Ovary (tissue), 3 donors: ENCODE measurements at regions not wholly inside any gene's neighbourhood (a gene's known extent, or its start where the extent isn't known, plus 50 kb on each side); places are given as distances from the start of the nearest gene placed in this dataset.

ENCODE experiments used
- POLR2A ChIP-seq: fragments of 450-650 bp; IDR thresholded peaks from one replicate; pipeline ENCODE4 v1.6.1; 2017; ENCODE audit warnings: antibody characterized with exemption, mild to moderate bottlenecking, moderate library complexity
- TF ChIP-seq, protein P1 (sequence below), 3 donors: fragments of 450-650 bp in 2 of 3; fragments of 200-600 bp in 1 of 3; IDR thresholded peaks; one replicate each; pipeline versions ENCODE4 v1.5.1 to v1.8.0; 2016 to 2022; ENCODE audit warnings: antibody characterized with exemption in 3 of 3, mild to moderate bottlenecking in 1 of 3
- donor health status: DM: no; HTN: no; CAD: no.

DNA sequence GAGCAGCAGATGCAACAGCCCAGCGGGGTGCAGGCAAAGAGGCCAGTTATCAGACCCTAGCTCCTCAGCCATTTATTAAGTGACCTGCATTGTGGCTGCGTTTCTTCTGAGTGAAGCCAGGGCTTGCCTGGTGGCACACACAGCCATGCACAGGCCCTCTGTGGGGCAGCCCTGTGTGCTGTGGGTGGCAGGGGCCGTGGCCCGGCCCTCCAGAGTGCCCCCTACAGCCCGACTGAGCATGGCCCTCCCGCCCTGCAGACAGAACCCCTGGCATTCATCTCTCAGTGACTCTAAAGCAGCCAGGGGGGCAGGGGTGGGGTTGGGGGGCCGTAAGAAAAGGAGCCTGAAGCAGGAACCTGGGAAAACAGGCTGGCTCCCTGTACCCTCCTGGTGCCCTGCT is 226.0 kb upstream of the PWP1 start:
- TF ChIP-seq, protein P1, sequence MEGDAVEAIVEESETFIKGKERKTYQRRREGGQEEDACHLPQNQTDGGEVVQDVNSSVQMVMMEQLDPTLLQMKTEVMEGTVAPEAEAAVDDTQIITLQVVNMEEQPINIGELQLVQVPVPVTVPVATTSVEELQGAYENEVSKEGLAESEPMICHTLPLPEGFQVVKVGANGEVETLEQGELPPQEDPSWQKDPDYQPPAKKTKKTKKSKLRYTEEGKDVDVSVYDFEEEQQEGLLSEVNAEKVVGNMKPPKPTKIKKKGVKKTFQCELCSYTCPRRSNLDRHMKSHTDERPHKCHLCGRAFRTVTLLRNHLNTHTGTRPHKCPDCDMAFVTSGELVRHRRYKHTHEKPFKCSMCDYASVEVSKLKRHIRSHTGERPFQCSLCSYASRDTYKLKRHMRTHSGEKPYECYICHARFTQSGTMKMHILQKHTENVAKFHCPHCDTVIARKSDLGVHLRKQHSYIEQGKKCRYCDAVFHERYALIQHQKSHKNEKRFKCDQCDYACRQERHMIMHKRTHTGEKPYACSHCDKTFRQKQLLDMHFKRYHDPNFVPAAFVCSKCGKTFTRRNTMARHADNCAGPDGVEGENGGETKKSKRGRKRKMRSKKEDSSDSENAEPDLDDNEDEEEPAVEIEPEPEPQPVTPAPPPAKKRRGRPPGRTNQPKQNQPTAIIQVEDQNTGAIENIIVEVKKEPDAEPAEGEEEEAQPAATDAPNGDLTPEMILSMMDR (IDR thresholded peaks at IDR 0.05) = no peak
- no peak for TF ChIP-seq POLR2A
